ENCODE measurements at regions not wholly inside any gene's neighbourhood (a gene's known extent, or its start where the extent isn't known, plus 50 kb on each side); places are given as distances from the start of the nearest gene placed in this dataset.
"Not testable (repeated sequence)": the region's sequence is repeated elsewhere in the genome, so short reads cannot be mapped to it uniquely, and the experiment has no call there.

DNA sequence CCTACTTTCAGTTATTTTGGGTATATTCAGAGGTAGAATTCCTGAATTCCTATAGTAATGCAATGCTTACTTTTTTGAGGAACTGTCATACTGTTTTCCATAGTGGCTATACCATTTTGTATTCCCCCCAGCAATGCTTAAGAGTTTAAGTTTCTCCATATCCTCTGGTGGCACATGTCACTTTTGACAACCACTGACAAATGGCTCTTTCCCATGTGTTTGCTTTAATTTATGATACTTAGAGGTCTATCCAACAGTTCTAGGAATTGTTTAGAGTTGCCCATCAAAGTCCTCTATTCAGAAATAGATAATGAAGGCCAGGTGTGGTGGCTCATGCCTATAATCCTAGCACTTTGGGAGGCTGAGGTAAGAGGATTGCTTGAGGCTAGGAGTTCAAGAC lies 128.9 kb upstream of the CFAP20DC start:
- DNase-seq: no peak

DNA sequence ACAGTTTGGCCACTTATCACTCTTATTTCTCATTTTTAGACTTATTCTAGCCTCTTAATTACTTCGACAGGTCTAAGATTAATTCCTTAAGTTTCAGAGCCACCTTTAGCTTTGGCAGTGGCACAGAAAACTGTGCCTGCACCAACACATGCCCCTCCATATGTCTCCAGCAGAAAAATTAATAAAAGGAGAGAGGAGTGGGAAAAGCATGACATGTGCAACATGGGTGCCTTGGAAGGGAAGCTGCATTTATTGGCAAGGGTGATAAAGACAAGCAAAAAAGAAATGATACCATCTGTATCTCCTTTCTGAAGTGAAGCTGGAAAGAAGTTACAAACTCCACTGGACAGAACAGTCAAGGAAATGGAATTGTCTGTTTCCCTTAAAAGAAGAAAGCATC lies 121.7 kb upstream of the CFAP20DC start:
- no peak for DNase-seq

DNA sequence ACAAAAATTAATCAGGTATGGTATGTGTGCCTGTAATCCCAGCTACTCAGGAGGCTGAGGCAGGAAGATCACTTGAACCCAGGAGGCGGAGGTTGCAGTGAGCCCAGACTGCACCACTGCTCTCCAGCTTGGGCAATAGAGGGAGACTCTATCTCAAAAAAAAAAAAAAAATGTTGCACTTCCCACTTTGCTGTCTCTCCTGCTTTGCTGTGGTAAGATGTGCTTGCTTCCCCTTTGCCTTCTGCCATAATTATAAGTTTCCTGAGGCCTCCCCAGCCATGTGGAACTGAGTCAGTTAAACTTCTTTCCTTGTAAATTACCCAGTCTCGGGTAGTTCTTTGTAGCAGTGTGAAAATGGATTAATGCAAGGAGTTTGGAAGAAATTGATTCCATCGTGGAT lies 120.3 kb upstream of the CFAP20DC start:
- not testable (repeated sequence) for DNase-seq

DNA sequence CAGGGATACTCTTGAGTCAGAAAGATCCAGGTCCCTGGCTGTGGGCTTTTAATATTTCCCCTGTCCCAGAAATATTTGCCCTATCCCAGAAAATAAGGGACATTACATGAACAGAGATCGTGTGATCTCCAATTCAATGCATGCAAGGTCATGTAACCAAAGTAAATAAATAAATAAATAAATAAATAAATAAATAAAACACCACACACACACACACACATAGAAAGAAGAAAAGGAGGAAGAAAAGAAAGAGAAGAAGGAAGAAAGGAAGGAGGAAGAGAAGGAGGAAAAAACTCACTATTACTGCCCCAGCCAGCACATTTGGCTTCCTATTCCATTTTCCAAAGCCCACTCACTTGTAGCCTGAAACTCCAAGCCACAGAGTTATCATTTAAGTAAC lies 117.9 kb upstream of the CFAP20DC start:
- no peak for DNase-seq

DNA sequence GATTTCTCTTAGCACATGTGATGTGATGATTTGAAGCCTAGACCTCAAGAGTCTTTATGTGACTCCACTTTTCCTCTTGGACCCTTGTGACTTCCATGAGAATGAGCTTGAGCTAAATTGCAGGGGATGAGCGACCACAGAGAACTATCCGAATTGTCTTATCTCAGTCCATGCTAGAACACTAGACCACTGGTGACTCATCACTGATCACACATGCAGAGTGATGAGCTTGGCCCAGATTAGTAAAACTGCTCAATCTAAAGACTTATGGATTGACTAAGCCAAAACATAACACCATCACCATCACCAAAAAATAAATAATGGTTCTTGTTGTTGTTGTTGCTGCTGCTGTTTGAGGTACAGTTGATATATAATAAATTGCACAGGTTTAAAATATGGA lies 114.1 kb upstream of the CFAP20DC start:
- no peak for DNase-seq

DNA sequence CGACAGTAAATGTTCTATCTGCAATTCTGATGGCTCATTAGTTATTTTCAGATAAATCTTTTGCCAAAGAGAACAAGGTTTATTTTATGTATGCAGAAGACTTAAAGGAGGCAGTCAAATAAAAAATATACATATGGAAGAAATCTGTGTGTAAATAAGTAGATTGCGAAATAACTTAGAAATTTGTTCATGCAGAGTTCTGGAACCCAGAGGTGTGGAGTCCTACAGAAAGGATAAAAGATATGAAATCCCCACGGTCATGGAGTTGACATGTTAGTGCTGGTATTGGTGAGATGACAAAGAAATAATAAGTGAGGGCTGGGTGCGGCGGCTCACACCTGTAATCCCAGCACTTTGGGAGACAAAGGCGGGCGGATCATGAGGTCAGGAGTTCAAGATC lies 111.2 kb upstream of the CFAP20DC start:
- DNase-seq: no peak

DNA sequence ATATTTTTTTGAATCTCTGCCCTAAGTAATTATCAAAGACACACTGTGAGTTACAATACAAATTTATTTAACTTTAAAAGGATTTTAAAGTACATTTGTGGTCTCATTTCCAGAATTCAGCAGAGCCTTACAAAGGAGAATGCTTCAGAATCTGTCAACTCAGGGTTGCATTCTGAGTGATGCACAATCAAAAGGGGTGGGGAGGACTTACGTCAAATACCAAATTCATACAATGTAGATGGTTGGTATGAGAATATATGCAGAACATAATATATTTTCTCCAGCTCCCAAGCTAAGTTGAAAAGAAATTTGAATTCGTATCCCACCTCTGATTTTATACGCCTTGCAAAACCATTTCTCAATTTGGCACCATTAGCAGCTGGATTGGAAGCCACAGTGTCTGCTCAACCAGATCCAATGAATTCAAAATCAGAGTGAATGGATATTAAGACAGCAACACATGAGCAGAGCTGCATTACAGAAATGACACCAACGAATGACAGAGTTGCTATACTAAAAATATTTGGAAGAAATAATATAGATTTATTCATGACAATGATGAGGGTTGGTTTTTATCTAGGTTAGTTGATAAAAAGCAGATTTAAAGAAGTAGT lies 110.4 kb upstream of the CFAP20DC start:
- no peak for DNase-seq

DNA sequence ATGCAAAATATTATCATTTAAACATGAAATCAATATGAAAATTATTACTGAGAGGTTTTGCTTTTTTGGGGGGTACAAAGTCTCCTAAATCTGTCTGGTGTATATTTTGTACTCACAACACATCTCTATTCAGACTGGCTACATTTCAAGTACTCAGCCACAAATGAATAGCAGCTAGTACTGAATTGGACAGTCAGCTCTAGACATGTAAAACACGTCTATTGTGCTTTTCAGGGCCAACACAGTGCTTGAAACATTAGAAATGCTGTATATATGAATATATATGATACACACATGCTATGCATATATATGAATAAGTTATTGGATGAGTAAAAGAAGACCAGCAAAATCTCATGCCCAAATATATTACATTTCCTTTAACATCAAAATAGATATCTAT lies 103.8 kb upstream of the CFAP20DC start:
- DNase-seq: no peak

DNA sequence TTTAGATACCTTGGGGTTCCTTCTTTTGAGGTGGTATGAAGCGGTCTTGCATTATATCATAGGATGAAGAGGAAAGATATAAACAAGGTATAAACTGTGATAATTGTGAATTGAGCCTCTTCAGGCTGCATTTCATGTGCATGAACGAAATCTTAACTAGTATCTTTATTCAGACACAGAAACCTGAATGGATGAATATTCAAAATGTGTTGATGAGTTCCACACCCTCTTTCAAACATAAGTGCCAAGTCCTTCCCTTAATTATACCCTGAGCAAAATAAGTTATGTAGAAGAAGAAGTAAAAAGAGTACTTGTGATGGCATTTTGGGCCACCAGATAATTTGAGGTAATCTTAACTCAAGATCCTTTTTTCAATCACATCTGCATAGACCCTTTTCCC lies 103.1 kb upstream of the CFAP20DC start:
- no peak for DNase-seq

DNA sequence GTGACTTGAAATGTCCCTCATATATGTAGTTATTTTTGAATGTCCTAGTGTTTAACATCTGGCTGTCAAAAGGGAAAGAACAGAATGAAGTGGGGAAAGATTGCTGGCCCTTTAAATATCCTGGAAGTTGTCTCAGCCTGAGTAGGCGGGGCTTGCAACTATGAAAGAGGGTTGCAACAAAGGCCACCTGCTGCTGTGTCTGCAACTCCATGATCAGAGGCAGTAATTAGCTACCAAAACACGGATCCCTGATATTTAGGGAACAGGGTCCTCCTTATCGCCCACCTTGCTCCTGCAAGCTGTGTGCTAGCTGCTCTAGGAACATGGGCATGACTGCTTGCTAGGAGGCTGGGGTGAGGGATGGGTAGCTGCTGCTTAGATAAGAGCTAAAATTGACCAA lies 100.2 kb upstream of the CFAP20DC start:
- no peak for DNase-seq

DNA sequence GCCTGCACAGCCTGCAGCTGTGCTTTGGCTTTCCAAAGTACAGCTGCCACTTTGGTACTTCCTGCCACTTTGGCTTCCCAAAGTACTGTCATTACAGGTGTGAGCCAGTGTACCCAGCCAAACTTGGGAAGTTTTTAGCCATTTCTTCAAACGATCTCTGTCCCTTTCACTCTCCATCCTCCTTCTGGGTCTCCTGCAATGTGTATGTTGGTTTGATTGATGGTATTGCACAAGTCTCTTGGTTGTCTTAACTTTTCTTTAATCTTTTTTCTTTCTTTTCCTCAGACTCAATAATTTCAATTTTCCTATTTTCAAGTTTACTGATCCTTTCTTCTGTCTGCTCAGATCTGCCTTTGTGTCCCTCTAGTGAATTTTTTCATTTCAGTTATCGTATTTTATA lies 99.3 kb upstream of the CFAP20DC start:
- no peak for DNase-seq

DNA sequence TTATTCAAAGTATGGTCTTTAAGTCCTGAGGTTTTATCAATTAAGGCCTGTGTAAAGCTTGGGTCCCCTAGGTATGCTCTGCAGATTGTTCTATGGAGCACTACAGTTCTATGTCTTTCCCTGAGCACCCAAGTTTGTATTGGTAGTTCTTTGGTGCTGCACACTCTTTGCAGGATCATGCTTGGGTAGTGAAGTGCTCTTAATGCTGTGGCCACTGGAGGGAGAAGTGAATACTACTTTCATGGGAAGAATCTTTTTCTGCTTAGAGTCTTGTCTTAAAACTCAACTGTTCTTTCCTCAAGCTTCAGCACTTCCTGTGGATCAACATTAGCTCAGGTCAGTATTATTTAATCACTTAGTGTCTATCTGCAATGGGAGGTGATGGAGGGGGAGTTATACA lies 93.6 kb upstream of the CFAP20DC start:
- no peak for DNase-seq

DNA sequence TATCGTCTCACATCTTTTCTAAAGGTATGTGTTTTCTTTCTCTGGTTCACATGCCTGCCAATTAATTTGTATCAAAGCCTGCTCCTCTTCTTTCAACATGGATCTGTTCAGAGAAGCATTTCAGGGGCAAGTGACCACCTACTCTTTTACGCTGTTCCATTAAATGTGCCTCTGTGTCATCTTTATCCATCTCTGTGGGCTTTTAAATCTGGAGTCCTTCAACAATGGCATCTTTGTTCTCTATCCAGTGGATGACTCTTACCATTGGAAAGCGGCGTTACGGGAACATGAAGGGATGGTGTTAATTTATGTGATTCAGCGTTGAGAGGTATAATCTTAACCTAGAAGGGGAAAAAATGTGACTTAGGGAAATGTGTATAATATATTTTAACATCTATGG lies 92.7 kb upstream of the CFAP20DC start:
- no peak for DNase-seq

DNA sequence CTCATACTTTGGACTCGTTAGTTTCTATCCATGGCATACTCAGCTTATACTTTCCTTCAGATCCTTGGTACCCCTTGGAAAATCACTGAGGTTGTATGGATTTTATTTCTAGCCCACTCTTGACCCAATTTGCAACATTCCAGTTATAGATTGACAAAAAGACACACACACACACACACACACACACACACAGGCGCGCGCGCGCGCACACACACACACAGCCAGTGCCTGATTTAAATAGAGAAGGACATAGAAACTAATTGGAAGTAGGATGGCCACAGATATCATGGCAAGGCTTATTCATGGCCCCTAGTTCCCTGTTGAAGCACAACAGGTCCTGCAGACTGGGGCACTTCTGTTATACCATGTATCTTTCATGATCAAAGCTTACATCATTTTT lies 89.1 kb upstream of the CFAP20DC start:
- no peak for DNase-seq

DNA sequence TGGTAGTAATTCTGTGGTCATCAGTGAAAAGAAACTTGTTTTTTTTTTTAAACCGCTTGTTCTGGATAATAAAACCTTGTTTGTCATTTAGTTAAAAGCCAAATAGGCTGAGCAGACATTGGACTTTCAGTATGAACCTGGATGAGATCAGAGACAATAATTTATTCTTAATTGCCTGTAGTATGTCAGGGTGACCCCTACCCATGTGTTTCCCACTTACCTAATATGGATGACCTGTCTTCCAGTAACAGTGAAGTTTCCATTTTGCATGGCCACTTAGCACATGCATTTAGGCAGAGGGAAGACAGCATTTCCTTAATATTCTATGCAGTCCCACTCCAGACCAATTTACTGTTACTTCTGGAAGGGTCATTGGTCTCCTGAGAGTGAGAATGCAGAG lies 87.6 kb upstream of the CFAP20DC start:
- DNase-seq: no peak

DNA sequence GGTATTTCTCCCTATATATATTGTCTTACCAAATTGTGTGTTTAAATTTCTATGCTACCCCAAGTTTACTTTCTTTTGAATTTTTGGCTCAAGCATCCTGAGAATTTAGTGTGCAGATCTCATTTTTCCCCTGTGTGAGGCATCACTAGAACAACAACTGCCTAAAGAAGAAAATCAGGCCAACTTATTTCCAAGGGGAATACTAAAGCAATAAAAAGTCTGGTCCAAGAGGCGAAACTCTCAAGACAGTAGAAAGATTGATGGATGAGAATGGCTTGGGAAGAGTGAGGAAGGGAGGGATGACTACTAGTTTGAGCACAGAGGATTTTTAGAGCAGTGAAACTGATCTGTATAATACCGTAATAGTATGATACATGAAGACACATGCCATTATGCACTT lies 86.3 kb upstream of the CFAP20DC start:
- DNase-seq: no peak

DNA sequence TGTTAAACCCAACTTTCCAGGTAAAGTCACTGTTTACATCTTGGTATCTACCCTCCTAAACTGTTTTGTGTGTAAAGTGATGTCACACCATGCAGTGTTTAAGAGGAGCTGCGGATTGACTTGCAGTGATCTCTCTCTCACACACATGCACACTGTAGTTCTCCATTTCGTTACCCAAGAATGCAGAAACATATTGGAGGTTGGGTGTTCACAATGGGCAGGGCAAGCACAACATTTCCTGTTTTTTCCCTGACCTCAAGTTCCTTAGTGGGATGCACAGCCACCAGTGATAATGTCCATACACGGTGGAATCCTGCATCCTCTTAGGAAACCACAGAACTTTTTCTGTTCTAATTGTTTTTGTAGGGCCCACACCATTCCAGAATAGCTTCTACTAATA lies 85.3 kb upstream of the CFAP20DC start:
- no peak for DNase-seq

DNA sequence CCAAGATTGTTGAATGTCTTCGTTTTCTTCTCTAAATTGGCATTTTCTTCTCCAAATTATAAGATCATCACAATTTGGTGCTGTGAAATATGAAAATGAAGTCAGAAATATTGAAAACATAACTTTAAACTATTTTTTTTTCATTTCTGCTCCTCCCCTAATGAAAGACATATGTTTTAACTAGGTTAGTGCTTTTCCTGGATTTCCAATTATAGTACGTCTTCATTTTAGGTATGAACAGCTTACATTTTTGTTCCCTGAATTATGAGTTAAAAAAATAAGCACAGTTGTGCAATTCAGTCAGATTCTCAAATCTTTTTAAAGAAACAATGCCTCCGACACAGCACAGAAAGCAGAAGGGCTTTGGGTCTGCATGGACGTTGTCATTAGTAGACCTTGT lies 83.5 kb upstream of the CFAP20DC start:
- no peak for DNase-seq

DNA sequence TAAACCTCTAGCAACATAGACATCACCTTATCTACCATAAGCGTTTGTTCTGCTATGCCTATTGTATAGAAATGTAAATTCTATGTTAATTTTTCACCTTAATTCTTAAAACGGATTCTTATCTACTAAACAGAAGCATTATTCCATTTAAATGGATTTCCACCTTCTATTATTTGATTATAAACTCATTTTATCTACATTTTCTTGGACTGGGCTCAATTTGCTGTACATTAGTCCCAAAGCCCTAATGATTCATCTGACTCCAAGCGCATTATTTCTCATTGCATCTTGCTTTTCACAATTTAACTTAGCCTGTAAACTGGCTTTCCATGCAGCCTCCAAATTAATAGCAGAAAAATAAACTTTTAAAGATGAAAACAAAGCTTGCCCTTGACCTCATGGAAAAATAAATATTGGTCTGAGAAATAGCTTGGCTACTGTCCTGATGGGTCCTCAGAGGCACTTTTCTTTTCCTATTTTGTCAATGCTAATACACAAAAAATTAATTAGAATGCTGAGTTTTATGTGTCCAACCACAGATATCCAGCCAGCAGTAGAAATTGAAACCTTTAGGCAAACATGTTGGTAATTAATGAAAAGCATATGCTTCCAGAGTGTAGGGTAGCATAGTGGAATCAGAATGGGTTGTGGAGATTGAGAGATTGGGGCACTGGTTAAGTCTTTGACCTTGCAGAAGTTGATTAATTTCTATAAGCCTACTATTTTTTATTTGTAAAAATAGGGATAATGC lies 81.4 kb upstream of the CFAP20DC start:
- no peak for DNase-seq

DNA sequence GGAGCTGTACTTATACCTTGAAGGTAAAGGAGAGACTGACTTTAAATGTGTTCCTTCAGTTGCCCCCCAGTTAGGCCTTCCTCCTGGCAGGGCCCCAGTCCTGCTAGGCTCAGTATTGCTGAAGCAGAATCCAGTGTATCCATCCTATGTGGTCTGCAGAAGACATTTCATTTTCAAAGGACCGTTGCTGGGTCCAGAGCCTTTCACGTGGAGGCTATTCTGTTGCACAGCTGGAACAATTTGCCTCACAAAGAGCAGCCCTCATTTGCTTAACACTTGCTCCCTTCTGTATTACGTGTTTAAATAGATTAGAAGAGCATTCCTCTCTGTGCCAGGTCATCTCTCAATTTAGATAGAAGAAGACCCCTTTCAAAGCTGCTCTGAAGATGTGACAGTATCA lies 78.9 kb upstream of the CFAP20DC start:
- DNase-seq: no peak

DNA sequence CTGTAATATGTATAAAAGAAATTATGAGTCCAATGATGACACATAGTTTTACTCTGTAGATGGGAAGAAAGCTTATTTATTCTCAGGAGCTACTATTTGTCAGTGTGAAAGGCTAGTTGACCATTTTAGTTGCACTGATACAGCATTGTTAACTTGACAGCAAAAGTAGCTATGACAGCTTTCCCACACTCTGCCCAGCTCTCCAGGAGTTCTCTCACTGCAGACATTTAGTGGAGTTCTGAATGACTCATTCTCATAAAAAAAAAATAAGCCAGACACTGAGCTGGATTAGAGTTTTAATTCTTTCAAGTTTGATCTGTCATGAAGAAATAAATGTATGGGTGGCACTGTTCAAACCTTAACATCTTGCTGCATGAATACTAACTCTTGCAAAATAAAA lies 77.2 kb upstream of the CFAP20DC start:
- DNase-seq: peak; percentile 61

DNA sequence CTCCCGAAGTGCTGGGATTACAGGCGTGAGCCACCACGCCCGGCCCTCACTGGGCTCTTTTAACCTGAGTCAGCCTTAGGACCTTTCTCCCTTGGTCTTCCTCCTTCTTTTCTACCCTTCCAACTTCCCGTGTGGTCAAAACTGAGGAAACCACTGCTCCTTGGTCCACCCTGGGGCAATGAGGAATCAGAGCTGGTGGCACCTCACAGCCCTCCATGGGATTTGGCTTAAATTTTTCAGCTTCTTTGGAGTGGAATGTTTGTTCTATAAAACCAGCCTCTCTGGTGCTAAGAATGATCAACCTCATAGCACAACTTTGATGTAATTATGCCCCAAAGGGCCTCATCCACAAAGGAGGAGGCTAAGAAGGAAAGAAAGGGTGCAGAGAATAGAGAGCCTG lies 76.6 kb upstream of the CFAP20DC start:
- peak; percentile 35 for DNase-seq

DNA sequence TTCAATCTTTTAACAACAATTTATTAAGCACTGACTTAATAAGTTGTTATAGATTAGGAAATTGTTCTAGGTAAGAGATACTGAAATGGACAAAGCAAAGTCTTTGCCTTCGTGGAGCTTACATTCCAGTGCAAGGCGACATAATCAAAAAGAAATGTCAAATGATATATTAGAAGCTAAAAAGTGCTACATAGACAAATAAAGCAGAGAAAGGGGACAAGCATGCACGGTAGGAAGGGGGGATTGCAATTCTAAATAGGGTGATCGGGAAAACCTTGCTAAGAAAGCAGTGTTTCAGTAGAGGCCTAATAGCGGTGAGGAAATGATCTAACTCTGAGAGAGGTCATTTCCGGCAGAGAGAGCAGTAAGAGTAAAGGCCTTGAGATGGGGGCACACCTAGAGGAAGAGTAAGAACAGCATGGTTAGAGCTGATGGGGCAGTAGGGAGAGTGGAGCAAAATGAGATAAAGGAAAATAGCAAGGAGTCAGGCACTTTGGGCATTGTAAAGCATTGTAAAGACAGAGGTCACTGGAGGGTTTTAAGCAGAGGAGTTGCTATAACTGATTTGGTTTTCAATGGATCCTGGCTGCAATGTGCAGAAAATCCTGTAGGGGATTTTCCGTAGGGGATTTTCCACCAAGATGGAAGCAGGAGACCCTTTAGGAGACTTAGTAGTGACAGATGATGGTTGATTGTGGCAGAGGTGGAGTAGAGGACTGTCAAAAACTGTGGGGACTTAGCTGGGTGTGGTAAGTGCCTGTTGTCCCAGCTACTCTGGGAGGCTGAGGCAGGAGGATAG lies 71.7 kb upstream of the CFAP20DC start:
- DNase-seq: no peak

DNA sequence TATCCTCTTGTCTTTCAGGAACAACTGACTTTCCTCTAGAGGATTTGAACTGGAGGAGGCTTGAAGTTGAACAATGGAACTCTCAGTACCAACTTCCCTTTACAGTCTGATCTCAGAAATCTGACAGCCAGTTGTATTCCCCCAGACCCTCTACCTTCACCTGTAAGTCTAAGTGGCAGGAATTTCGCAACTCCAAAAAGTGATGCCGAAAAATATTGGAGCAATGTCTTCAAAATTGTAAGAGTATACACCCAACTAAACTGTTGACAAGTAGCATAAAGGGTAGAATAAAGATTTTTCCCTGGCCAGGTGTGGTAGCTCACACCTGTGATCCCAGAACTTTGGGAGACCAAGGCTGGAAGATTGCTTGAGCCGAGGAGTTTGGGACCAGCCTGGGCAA lies 69.1 kb upstream of the CFAP20DC start:
- no peak for DNase-seq
